K562 (cell line): ENCODE measurements at regions not wholly inside any gene's neighbourhood (a gene's known extent, or its start where the extent isn't known, plus 50 kb on each side); places are given as distances from the start of the nearest gene placed in this dataset.

ENCODE experiments used
- ATAC-seq: fragments of 200-7000 bp; cut with Tn5 transposase; 3 replicates; pipeline ENCODE4 v1.9.1; 2020; ENCODE audit warnings: moderate library complexity
- BruUV-seq: library from RNA; stranded (reverse); fragments of 400-500 nt; replicated peaks from 2 replicates; lab custom pipeline; 2021; lab: Mats Ljungman, UMichigan
- CTCF ChIA-PET: fragments of 300-600 bp; formaldehyde crosslinking; extraction: SDS; loops from one replicate; lab custom pipeline; 2021; ENCODE audit warnings: low intra/inter-chr PET ratio; lab: Yijun Ruan, JAX
- POLR2A ChIA-PET: fragments of 300-600, 350-650 bp; sonication (Branson Sonifier 250); formaldehyde crosslinking; extraction: SDS; loops from one replicate; lab custom pipeline; 2021; ENCODE audit warnings: antibody characterized with exemption, inconsistent platforms; lab: Yijun Ruan, JAX
- DNase-seq, 4 experiments: peaks; one replicate each; pipeline versions ENCODE4 v3.0.0 to v3.0.0-alpha.2; 2011 to 2018; ENCODE audit warnings: low spot score in 3 of 4, mixed read lengths in 3 of 4; ENCODE audit errors: extremely low read depth in 1 of 4
- FAIRE-seq: peaks from 2 replicates; lab custom pipeline; 2011; peaks lifted over from hg19 to GRCh38; lab: Jason Lieb, UNC
- H2AFZ ChIP-seq: 2 replicates; pipeline ENCODE4 v1.6.0; 2011; ENCODE audit warnings: low read depth, low read length, control low read depth, inconsistent platforms
- H3K27ac ChIP-seq: fragments of 200-600 bp; 3 replicates; pipeline ENCODE4 v1.8.0; 2011; ENCODE audit warnings: low read depth, mild to moderate bottlenecking, control low read depth, inconsistent platforms, low read length, moderate library complexity, mixed read lengths; ENCODE audit errors: extremely low read depth
- H3K27me3 ChIP-seq, 2 experiments: fragments of 300-600 bp in 1 of 2; 2 replicates in 1 of 2; 3 replicates in 1 of 2; pipeline versions ENCODE4 v1.6.0 to v1.8.0; 2011; ENCODE audit warnings: inconsistent platforms in 2 of 2, low read length in 2 of 2, mild to moderate bottlenecking in 1 of 2, mixed read lengths in 1 of 2, moderate library complexity in 1 of 2; ENCODE audit not compliant: control insufficient read depth in 2 of 2, insufficient read depth in 2 of 2
- H3K36me3 ChIP-seq: fragments of 300-600 bp; 3 replicates; pipeline ENCODE4 v1.8.0; 2011; ENCODE audit warnings: mild to moderate bottlenecking, low read length, inconsistent platforms; ENCODE audit not compliant: control insufficient read depth, insufficient read depth
- H3K4me1 ChIP-seq, 2 experiments: fragments of 200-600 bp in 1 of 2; replicated peaks in 1 of 2; 2 replicates in 1 of 2; 3 replicates in 1 of 2; pipeline versions ENCODE4 v1.5.1 to v1.8.0; 2011; ENCODE audit warnings: inconsistent platforms in 2 of 2, low read length in 2 of 2, mild to moderate bottlenecking in 1 of 2, mixed read lengths in 1 of 2, moderate library complexity in 1 of 2; ENCODE audit not compliant: control insufficient read depth in 2 of 2, insufficient read depth in 2 of 2
- H3K4me2 ChIP-seq: 2 replicates; pipeline ENCODE4 v1.6.1; 2011; ENCODE audit warnings: low read length, control low read depth, inconsistent platforms, mixed read lengths; ENCODE audit not compliant: insufficient read depth
- H3K4me3 ChIP-seq: fragments of 200-600 bp; sonication (generic), shearing (Covaris generic); 2 replicates; pipeline ENCODE4 v1.5.1; 2016; ENCODE audit warnings: control low read depth, inconsistent platforms
- H3K79me2 ChIP-seq: fragments of 200-600 bp; 3 replicates; pipeline ENCODE4 v1.8.0; 2011; ENCODE audit warnings: low read length, inconsistent platforms; ENCODE audit not compliant: control insufficient read depth, insufficient read depth
- H3K9ac ChIP-seq, 2 experiments: 2 replicates each; pipeline versions ENCODE4 v1.6.0 to v1.6.1; 2011; ENCODE audit warnings: low read depth in 2 of 2, low read length in 2 of 2, control low read depth in 1 of 2, inconsistent platforms in 1 of 2, mild to moderate bottlenecking in 1 of 2, mixed read lengths in 1 of 2; ENCODE audit not compliant: insufficient read depth in 1 of 2
- H3K9me1 ChIP-seq: one replicate; pipeline ENCODE4 v1.6.0; 2011; ENCODE audit warnings: inconsistent platforms, mild to moderate bottlenecking, low read length, moderate library complexity; ENCODE audit not compliant: control insufficient read depth, insufficient read depth
- H3K9me3 ChIP-seq: replicated peaks from 2 replicates; pipeline ENCODE4 v1.5.1; 2011; ENCODE audit warnings: low read depth, low read length, inconsistent platforms; ENCODE audit not compliant: control insufficient read depth, insufficient read depth
- H4K20me1 ChIP-seq: replicated peaks from 2 replicates; pipeline ENCODE4 v1.6.1; 2011; ENCODE audit warnings: low read length, inconsistent platforms, mixed read lengths; ENCODE audit not compliant: control insufficient read depth, insufficient read depth
- FOS ChIP-seq: IDR thresholded peaks from 3 replicates; pipeline ENCODE4 v1.6.1; 2011; ENCODE audit not compliant: insufficient read length; ENCODE audit errors: extremely low read depth
- HDAC8 ChIP-seq: fragments of 450-650 bp; IDR thresholded peaks from 2 replicates; pipeline ENCODE4 v1.6.1; 2016; ENCODE audit warnings: mild to moderate bottlenecking, missing genetic modification characterization, moderate library complexity, missing compliant biosample characterization
- MBD1 ChIP-seq: fragments of 250-450 bp; sonication (Bioruptor Pico); IDR thresholded peaks from 2 replicates; pipeline ENCODE4 v1.8.0; 2022; ENCODE audit warnings: inconsistent platforms
- PHF21A ChIP-seq: fragments of 450-650 bp; IDR thresholded peaks from 2 replicates; pipeline ENCODE4 v1.6.1; 2017; ENCODE audit warnings: low read depth, borderline replicate concordance
- WGBS: fragments of 100-300 bp; shearing (Covaris generic); methylation state at CpG from one replicate; pipeline ENCODE4 v1.1.6; 2016; ENCODE audit warnings: low coverage, mixed read lengths; ENCODE audit not compliant: insufficient coverage; ENCODE audit errors: missing lambda C conversion rate; 5-methylcytosine and 5-hydroxymethylcytosine counted together
- in situ Hi-C: fragments of 300-500 bp; cut with MboI; formaldehyde crosslinking; loops from 4 replicates; pipeline ENCODE4 v1.15.0; 2018; ENCODE audit warnings: inconsistent platforms, mixed read lengths
- intact Hi-C: fragments of 100-400 bp; cut with micrococcal nuclease; formaldehyde crosslinking; loops from 2 replicates; pipeline ENCODE4 v1.14.2; 2022
- TF ChIP-seq, protein P1 (sequence below): sonication (generic); formaldehyde crosslinking; IDR thresholded peaks from 2 replicates; pipeline ENCODE4 v1.8.1; 2023; ENCODE audit warnings: mild to moderate bottlenecking, missing genetic modification reagents

GRCh38 chr17:70716551-70716950, 547.2 kb downstream of the KCNJ2 start (continued):
- TF ChIP-seq MBD1 (CRISPR knock-in tag), result no peak

- Histone ChIP-seq H3K9me1 (no peaks in the 10 kb centered on the region), H3K4me2 (no peak overlapping the region), H3K4me3 (no peak overlapping the region), H3K27ac (no peak overlapping the region), H3K36me3 (no peaks in the 10 kb centered on the region), H3K9ac (no peak overlapping the region), H4K20me1 (no peaks in the 10 kb centered on the region), H3K4me1 (no peaks in the 10 kb centered on the region), H3K79me2 (no peaks in the 10 kb centered on the region), H2AFZ (no peak overlapping the region), H3K9me3 (no peaks in the 10 kb centered on the region), H3K27me3 (no peaks in the 10 kb centered on the region)
- no TSS peak for BruUV-seq
- intact Hi-C loops, result no loop called here
- FAIRE-seq (no peak), ATAC-seq (no peak), DNase-seq (no peak)
- ChIA-PET CTCF (no interaction called here), POLR2A (no interaction called here)
- TF ChIP-seq PHF21A, result no peak
- no peak for TF ChIP-seq HDAC8 (tag)
- no peak for TF ChIP-seq FOS
- TF ChIP-seq, protein P1, sequence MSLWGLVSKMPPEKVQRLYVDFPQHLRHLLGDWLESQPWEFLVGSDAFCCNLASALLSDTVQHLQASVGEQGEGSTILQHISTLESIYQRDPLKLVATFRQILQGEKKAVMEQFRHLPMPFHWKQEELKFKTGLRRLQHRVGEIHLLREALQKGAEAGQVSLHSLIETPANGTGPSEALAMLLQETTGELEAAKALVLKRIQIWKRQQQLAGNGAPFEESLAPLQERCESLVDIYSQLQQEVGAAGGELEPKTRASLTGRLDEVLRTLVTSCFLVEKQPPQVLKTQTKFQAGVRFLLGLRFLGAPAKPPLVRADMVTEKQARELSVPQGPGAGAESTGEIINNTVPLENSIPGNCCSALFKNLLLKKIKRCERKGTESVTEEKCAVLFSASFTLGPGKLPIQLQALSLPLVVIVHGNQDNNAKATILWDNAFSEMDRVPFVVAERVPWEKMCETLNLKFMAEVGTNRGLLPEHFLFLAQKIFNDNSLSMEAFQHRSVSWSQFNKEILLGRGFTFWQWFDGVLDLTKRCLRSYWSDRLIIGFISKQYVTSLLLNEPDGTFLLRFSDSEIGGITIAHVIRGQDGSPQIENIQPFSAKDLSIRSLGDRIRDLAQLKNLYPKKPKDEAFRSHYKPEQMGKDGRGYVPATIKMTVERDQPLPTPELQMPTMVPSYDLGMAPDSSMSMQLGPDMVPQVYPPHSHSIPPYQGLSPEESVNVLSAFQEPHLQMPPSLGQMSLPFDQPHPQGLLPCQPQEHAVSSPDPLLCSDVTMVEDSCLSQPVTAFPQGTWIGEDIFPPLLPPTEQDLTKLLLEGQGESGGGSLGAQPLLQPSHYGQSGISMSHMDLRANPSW (CRISPR knock-in tag), result no peak
- 0% methylated on average over 1 of the region's 1 CpG for WGBS
- in situ Hi-C loops, result no loop called here
Measured at GRCh38 chr17:70717042-70717441, 547.7 kb downstream of the KCNJ2 start.
